Right renal cortex interstitium (tissue), 3 donors: ENCODE measurements at regions not wholly inside any gene's neighbourhood (a gene's known extent, or its start where the extent isn't known, plus 50 kb on each side); places are given as distances from the start of the nearest gene placed in this dataset.

ENCODE experiments used
- DNase-seq, 3 donors: peaks; one replicate each; pipeline ENCODE4 v3.0.0-alpha.2; 2013; ENCODE audit warnings: low read depth in 3 of 3, low spot score in 2 of 3

GRCh38 chr9:135023088-135023785 is 64.2 kb upstream of the OLFM1 start:
- no peak for DNase-seq

- DNase-seq: no peak
Measured at GRCh38 chr9:135023786-135024405, 63.6 kb upstream of the OLFM1 start.

- no peak for DNase-seq
Measured at GRCh38 chr9:135029463-135029862, 58.0 kb upstream of the OLFM1 start.

DNA sequence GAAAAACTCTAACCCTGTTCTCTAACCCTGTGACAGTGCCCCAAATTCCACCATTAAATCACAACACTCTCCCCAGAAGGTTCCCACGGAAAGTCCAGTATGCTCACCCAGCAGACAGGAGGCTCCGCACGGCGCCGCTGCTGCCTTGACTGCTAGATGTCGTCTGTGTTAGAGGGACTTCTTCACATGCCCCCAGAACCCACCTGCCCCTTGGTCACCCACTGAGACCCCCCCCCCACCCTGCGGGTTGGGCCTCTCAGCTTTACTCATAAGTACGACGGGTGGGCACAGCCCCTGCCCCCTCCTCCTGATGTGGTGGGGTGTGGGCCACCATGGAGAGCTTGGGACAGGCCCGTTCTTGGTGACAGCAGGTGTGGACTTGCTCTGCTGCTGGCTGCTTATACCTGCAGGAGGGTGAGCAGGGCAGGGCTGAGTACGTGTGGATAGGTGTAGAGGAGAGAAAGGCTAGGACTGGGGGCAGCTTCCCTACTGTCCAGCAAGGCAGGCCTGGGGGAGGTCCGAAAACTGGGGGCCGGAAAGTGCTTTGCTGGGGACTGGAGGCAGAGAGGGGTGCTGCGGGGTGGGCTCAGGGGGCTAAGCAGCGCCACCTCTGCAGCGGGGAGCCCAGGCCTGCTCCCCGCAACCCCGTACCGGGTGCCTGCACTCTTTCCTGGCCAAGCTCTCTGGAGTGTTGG is 57.5 kb upstream of the OLFM1 start:
- no peak for DNase-seq

- DNase-seq: no peak
Measured at GRCh38 chr9:135030566-135031226, 56.8 kb upstream of the OLFM1 start.

DNA sequence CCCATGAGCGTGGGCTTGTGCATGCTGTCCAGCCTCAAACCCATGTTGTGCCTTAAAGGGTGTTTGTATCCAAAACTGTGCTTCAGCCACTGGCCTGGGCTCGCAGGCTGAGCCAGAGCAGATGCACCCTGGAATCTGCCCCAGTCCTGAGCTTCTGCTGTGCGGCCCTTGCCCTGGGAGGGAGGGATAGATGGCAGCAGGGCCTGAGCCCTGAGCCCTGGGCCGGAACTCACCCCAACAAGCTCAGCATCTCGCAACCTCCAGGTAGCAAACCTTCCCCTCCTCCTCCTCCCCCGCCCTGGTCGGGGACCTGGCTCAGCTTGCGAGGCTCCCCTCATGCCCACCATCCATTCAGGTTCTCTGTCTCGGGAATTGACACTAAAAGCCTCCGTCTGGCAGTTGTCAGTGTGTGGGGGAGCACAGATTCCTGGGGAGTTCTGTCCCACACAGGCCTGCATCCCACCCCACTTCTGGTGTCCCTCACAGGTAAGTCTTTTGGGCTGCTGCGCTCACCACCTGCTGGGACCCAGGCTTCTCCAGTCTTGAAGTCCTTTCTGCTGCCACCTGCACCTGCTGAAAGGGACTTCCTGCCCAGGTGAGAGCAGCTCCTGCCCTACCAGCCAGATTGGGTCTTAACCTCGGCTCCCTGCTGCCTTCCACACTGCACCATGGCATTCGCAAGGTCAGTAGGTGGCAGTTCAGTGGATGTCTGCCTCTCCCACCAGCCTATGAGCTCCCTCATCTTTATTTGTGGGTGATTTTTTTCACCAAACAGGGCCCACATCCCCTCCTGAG is 55.2 kb upstream of the OLFM1 start:
- no peak for DNase-seq

DNA sequence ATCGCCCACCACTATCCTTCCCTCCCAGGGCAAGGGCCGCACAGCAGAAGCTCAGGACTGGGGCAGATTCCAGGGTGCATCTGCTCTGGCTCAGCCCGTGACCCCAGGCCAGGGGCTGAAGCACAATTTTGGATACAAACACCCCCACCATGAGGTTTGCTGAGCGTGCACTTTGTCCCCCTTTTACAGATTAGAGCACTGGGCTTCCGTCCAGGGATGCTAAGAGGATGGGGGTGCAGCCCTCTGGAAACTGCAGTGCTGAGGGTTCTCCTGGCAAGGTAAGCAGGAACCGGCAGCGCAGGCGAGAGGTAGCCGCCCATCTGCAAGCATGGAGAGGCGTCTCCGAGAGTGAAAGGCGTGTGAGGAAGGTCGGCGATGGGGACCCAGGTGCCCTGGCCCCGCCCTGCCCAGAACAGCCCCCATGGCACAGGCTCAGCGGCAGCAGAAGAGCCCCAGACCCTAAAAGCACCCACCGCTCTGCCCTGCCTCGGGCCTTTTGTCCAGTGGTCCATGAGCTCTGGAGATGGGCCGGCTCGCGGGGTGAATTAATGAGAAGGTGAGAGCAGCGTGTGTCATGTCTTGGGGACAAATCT is 54.5 kb upstream of the OLFM1 start:
- DNase-seq: no peak

DNA sequence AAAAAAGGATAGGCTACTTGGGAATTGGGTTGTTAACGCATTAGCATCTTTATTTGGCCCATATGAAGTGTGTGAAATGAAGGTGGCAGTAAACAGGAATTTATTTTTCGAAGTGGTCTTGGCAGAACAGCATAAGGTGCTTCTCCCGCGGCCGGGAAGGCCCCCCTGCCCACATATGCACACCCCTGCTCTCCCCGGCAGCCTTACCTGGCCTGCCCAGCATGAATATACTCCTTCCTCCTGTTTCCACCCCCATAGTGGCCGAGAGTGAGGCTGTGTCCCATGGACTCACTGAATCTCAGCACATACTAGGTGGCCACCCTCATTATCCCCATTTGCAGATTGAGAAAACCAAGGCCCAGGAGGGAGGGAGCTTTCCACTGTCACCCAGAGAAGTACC is 54.0 kb upstream of the OLFM1 start:
- no peak for DNase-seq

DNA sequence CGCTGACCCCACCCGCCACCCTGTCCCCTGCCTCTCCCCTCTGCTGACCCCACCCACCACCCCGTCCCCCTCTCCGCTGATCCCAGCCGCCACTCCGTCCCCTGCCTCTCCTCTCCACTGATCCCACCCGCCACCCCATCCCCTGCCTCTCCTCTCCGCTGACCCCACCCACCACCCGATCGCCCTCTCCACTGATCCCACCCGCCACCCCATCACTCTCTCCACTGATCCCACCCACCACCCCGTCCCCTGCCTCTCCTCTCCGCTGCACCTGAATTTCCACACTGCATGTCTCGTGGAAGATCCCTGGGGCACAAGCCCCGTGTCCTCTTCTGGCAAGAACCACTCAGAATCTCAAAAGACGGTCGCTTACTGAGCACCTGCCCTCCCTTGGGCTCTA is 53.4 kb upstream of the OLFM1 start:
- no peak for DNase-seq

GRCh38 chr9:135035781-135036760 is 51.4 kb upstream of the OLFM1 start:
- DNase-seq: no peak

DNA sequence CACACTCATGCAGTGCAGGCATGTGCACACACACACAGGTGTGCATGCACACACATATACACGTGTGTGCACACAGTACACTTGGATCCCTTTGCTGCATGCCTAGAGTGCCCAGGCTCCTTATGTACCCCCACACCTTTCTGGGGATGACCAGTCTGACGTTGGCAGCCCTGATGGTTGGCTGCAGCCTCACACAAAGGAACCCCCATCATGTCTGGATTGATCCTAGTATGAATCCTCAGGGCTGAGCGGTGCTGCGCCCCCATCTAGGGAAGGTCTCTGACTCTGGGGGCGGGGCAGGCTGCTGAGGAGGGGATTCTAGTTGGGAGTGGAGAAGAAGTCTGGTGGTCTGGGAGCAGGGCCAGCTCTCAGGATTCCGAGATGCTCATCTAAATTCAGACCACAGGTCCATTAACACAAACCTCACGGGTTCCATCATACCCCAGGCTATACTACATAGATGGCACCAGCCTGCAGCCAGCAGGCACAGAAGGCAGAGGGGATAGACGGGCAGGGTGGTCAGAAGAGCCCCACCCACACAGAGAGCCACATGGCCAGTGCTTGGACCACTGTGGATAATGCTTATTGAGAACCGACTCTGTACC is 50.5 kb upstream of the OLFM1 start:
- no peak for DNase-seq

DNA sequence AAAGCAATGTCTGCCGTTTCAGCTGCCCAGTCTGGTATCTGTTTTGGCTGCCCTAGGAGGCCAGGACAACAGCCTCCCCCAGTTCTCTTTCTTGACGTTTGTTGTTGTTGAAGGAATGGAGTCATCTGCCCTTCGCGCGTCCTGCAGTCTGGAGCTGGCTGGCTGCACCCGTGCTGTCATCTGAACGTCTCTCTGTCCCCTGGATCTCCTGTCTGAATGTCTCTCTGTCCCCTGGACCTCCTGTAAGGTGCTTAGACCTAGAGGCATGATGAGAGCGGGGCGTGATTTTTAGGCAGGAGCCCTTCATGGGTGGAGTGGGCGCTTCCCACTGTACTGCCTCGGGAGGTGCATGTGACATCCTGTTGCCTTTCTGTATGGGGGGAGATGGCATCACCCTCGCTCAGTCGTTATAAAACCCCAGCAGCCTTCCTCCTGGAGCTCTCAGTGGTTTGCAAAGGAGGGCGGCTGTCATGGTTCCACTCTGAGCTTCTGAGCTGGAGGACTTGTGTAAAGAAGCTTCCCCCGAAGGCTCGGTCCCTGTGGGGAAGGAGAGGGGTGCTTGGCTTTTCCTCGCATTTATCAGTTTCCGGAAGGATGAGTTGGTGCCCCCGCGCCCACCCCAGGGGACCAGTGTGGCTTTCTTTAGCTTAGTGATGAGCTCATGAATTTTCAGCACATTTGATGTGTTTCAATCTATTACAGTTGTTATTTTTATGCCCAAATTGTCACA is 49.8 kb upstream of the OLFM1 start:
- DNase-seq: no peak
